Kidney (tissue), 13 donors: ENCODE measurements at regions not wholly inside any gene's neighbourhood (a gene's known extent, or its start where the extent isn't known, plus 50 kb on each side); places are given as distances from the start of the nearest gene placed in this dataset.

Experiments used
- DNase-seq, 5 donors: peaks; one replicate each; pipeline ENCODE4 v3.0.0-alpha.2; 2013 to 2020
- FAIRE-seq: peaks from 2 replicates; lab custom pipeline; 2012; peaks lifted over from hg19 to GRCh38; lab: Jason Lieb, UNC
- H3K27ac ChIP-seq, 2 donors: one replicate each; pipeline ENCODE4 v1.7.0; 2013; ENCODE audit warnings: low read depth in 2 of 2, low read length in 2 of 2, inconsistent platforms in 1 of 2
- H3K27me3 ChIP-seq: one replicate; pipeline ENCODE4 v1.7.1; 2013; ENCODE audit warnings: low read length, inconsistent platforms; ENCODE audit not compliant: control insufficient read depth, insufficient read depth
- H3K36me3 ChIP-seq, 3 donors: one replicate each; pipeline versions ENCODE4 v1.7.0 to v1.7.1; 2013; ENCODE audit warnings: low read length in 3 of 3, control low read depth in 1 of 3, inconsistent platforms in 1 of 3; ENCODE audit not compliant: insufficient read depth in 3 of 3, control insufficient read depth in 2 of 3
- H3K4me1 ChIP-seq, 3 donors: one replicate each; pipeline versions ENCODE4 v1.7.0 to v1.7.1; 2013; ENCODE audit warnings: low read length in 3 of 3, inconsistent platforms in 1 of 3, low read depth in 1 of 3; ENCODE audit not compliant: control insufficient read depth in 2 of 3, insufficient read depth in 2 of 3
- H3K4me3 ChIP-seq, 3 donors: one replicate each; pipeline versions ENCODE4 v1.7.0 to v1.8.1; 2013; ENCODE audit warnings: low read length in 3 of 3, control low read depth in 1 of 3, inconsistent platforms in 1 of 3
- H3K9ac ChIP-seq, 3 donors: one replicate each; pipeline versions ENCODE4 v1.7.0 to v1.7.1; 2013; ENCODE audit warnings: low read length in 3 of 3, control low read depth in 1 of 3, inconsistent platforms in 1 of 3
- H3K9me3 ChIP-seq, 3 donors: one replicate each; pipeline versions ENCODE4 v1.7.0 to v1.7.1; 2013; ENCODE audit warnings: low read length in 3 of 3, control low read depth in 1 of 3, inconsistent platforms in 1 of 3; ENCODE audit not compliant: control insufficient read depth in 2 of 3, insufficient read depth in 1 of 3
- CTCF ChIP-seq: IDR thresholded peaks from 3 replicates; pipeline ENCODE4 v1.5.1; 2012; ENCODE audit warnings: mild to moderate bottlenecking, moderate library complexity, borderline replicate concordance; ENCODE audit not compliant: insufficient read depth; ENCODE audit errors: extremely low read depth
- intact Hi-C: fragments of 100-400 bp; cut with DNase I; formaldehyde crosslinking; loops from one replicate; pipeline ENCODE4 v1.11.1; 2022
- donor health status: control.
- donor health status: control.
- donor health status: control.
- donor health status: control.
- donor health status: control.
- donor health status: DM: yes; HTN: yes; CAD: no.
- donor health status: Normal renal cell carcinoma (clear cell type).

GRCh38 chr21:22795644-22796043 is 1797.4 kb downstream of the NCAM2 start:
- intact Hi-C loops = loop anchor here (10.0 kb wide), 1 partner anchor 1631 kb away; no protein-coding TSS in a partner anchor
- no peak for FAIRE-seq
- Histone ChIP-seq H3K9me3 (no peaks in the 10 kb centered on the region), H3K4me3 (no peak overlapping the region), H3K9ac (no peak overlapping the region), H3K27me3 (no peaks in the 10 kb centered on the region), H3K27ac (no peak overlapping the region), H3K36me3 (no peaks in the 10 kb centered on the region), H3K4me1 (no peaks in the 10 kb centered on the region)
- TF ChIP-seq CTCF = no peak
- DNase-seq = no peak

- intact Hi-C loops = loop anchor here (10.0 kb wide), 1 partner anchor 1631 kb away; no protein-coding TSS in a partner anchor
Observed at GRCh38 chr21:22796147-22796546, 1797.9 kb downstream of the NCAM2 start.

DNA sequence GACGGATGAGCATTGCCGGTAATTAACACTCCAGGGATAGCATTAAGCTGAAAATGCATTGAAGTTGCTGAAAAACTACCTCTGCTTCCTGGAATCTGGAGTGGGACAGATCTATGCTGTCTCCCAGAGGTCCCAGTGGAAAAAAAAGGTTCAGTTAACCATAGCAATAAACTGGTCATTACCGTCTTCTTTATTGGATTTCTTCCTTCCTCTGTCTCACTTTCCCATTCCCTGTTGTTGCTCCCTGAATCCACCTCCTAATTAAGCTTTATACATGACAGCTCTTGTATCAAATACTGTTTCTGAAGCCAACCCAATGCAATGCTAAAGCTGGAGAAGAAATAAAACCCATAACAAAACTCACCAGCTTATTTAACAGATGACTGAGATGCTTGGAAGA is 1805.9 kb downstream of the NCAM2 start:
- no peaks in the 10 kb centered on the region for H3K4me1 ChIP-seq
- DNase-seq = no peak
- no peak for FAIRE-seq
- no peaks in the 10 kb centered on the region for H3K27me3 ChIP-seq
- intact Hi-C loops = no loop called here
- H3K9me3 ChIP-seq = no peaks in the 10 kb centered on the region
- H3K36me3 ChIP-seq = no peaks in the 10 kb centered on the region
- no peak for TF ChIP-seq CTCF
- no peak overlapping the region for H3K9ac ChIP-seq
- H3K4me3 ChIP-seq = no peak overlapping the region
- H3K27ac ChIP-seq = no peak overlapping the region

More at GRCh38 chr21:22796147-22796546, 1797.9 kb downstream of the NCAM2 start:
- H3K27ac ChIP-seq = no peak overlapping the region
- TF ChIP-seq CTCF = no peak
- H3K4me3 ChIP-seq = no peak overlapping the region
- H3K9ac ChIP-seq = no peak overlapping the region
- no peaks in the 10 kb centered on the region for H3K27me3 ChIP-seq
- H3K9me3 ChIP-seq = no peaks in the 10 kb centered on the region
- no peak for DNase-seq
- H3K36me3 ChIP-seq = no peaks in the 10 kb centered on the region
- FAIRE-seq = no peak
- H3K4me1 ChIP-seq = no peaks in the 10 kb centered on the region

DNA sequence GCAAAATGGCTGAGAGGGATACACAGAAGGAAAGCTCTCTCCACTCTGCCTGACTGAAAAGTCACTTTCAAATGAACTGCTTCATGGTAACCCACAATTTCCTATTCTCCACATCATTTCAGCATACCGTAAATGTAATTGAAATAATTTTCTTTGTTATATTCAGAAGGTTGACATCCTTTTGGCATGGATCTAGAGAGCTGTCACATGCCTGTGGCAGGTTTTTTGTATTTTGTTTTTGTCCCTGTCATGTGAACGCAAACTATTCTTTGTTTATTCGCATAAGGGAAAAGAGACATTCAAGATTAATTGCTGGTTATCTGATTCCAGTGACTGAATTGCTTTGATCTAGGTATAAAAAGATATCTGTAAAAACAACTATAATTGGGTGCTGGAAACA is 1808.1 kb downstream of the NCAM2 start:
- no peak for TF ChIP-seq CTCF
- FAIRE-seq (no peak), DNase-seq (no peak)
- Histone ChIP-seq H3K9ac (no peak overlapping the region), H3K27me3 (no peaks in the 10 kb centered on the region), H3K9me3 (no peaks in the 10 kb centered on the region), H3K27ac (no peak overlapping the region), H3K4me1 (no peaks in the 10 kb centered on the region), H3K4me3 (no peak overlapping the region), H3K36me3 (no peaks in the 10 kb centered on the region)
- intact Hi-C loops = no loop called here
